ENCODE measurements at regions not wholly inside any gene's neighbourhood (a gene's known extent, or its start where the extent isn't known, plus 50 kb on each side); places are given as distances from the start of the nearest gene placed in this dataset.
"Not testable (repeated sequence)": the region's sequence is repeated elsewhere in the genome, so short reads cannot be mapped to it uniquely, and the experiment has no call there.

- no peak for DNase-seq
Measured at GRCh38 chr14:83534995-83535394, 1994.9 kb upstream of the FLRT2 start.

- no peak for DNase-seq
Measured at GRCh38 chr14:83535444-83535843, 1994.5 kb upstream of the FLRT2 start.

GRCh38 chr14:83541147-83541546 is 1988.8 kb upstream of the FLRT2 start:
- no peak for DNase-seq

- DNase-seq: no peak
Measured at GRCh38 chr14:83548061-83548839, 1981.7 kb upstream of the FLRT2 start.

- DNase-seq: no peak
Measured at GRCh38 chr14:83556065-83556464, 1973.9 kb upstream of the FLRT2 start.

GRCh38 chr14:83556746-83557453 is 1973.0 kb upstream of the FLRT2 start:
- DNase-seq: no peak

GRCh38 chr14:83558946-83559345 is 1971.0 kb upstream of the FLRT2 start:
- no peak for DNase-seq

- DNase-seq: no peak
Measured at GRCh38 chr14:83559721-83560120, 1970.2 kb upstream of the FLRT2 start.

GRCh38 chr14:83561261-83561660 is 1968.7 kb upstream of the FLRT2 start:
- no peak for DNase-seq

GRCh38 chr14:83566567-83566966 is 1963.4 kb upstream of the FLRT2 start:
- no peak for DNase-seq

GRCh38 chr14:83568141-83568540 is 1961.8 kb upstream of the FLRT2 start:
- DNase-seq: no peak

GRCh38 chr14:83575301-83575700 is 1954.6 kb upstream of the FLRT2 start:
- DNase-seq: no peak

GRCh38 chr14:83583201-83583600 is 1946.7 kb upstream of the FLRT2 start:
- no peak for DNase-seq

GRCh38 chr14:83594874-83595273 is 1935.1 kb upstream of the FLRT2 start:
- no peak for DNase-seq

GRCh38 chr14:83607682-83608081 is 1922.3 kb upstream of the FLRT2 start:
- no peak for DNase-seq

GRCh38 chr14:83611491-83611890 is 1918.5 kb upstream of the FLRT2 start:
- DNase-seq: no peak

- DNase-seq: no peak
Measured at GRCh38 chr14:83611906-83612390, 1918.0 kb upstream of the FLRT2 start.

- no peak for DNase-seq
Measured at GRCh38 chr14:83614956-83615355, 1915.0 kb upstream of the FLRT2 start.

- no peak for DNase-seq
Measured at GRCh38 chr14:83624541-83624940, 1905.4 kb upstream of the FLRT2 start.

GRCh38 chr14:83632375-83632774 is 1897.6 kb upstream of the FLRT2 start:
- no peak for DNase-seq

GRCh38 chr14:83638748-83639504 is 1891.0 kb upstream of the FLRT2 start:
- no peak for DNase-seq

GRCh38 chr14:83639505-83639875 is 1890.5 kb upstream of the FLRT2 start:
- DNase-seq: not testable (repeated sequence)

GRCh38 chr14:83646228-83646627 is 1883.7 kb upstream of the FLRT2 start:
- no peak for DNase-seq

GRCh38 chr14:83660597-83660996 is 1869.3 kb upstream of the FLRT2 start:
- DNase-seq: no peak
